ENCODE measurements at regions not wholly inside any gene's neighbourhood (a gene's known extent, or its start where the extent isn't known, plus 50 kb on each side); places are given as distances from the start of the nearest gene placed in this dataset.

DNA sequence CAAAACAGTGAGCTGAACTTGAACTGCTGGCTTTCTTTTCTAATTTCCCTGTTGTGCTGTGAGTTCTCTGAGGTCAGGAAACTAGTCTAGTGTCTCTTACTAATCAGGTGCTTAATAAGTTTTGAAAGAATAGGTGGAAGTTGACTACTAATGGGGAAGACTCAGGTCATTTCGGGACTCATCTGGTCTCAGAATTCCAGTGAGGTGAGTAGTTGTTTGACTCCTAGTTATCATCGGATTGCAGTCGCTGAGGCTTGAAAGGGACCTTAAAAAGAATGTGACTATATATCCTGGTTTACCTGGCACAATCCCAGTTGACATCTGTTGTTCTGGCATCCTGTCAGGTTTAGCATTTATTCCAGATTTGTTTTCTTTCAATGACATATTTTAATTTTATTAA is 81.4 kb upstream of the SPAG17 start:
- 0% methylated on average over 3 of the region's 3 CpGs for WGBS (ENCODE audit: low lambda C conversion rate)
- Histone ChIP-seq H3K4me3 (ENCODE audit: low read depth in 2 of 2, low read length in 1 of 2) (no peak overlapping the region), H3K9me3 (no peaks in the 10 kb centered on the region), H4K20me1 (ENCODE audit: insufficient read depth) (no peaks in the 10 kb centered on the region), H3K9ac (no peak overlapping the region), H3K27ac (ENCODE audit: low read depth in 2 of 2, low read length in 1 of 2) (no peak overlapping the region), H3K9me2 (no peaks in the 10 kb centered on the region), H3K36me3 (replicated peaks in 1 of 2; ENCODE audit: control insufficient read depth in 1 of 2, insufficient read depth in 2 of 2, low read length in 1 of 2) (no peaks in the 10 kb centered on the region), H3F3A (replicated peaks; ENCODE audit: insufficient read depth) (no peaks in the 10 kb centered on the region), H3K79me2 (ENCODE audit: insufficient read depth) (no peaks in the 10 kb centered on the region), H2AFZ (ENCODE audit: low read depth) (no peak overlapping the region), H3K4me1 (ENCODE audit: control insufficient read depth in 1 of 2, insufficient read depth in 2 of 2, low read depth in 1 of 2, low read length in 1 of 2) (no peaks in the 10 kb centered on the region), H3K4me2 (no peak overlapping the region), H3K27me3 (ENCODE audit: insufficient read depth) (no peaks in the 10 kb centered on the region)
- CTCF ChIA-PET, result interaction anchor here (1.4 kb wide), 1 partner anchor 12 kb away, joined by 3 read pairs; no protein-coding TSS in a partner anchor
- POLR2A ChIA-PET, result no interaction called here
- DNase-seq, result no peak
- TF ChIP-seq RAD21 (IDR thresholded peaks at IDR 0.05; ENCODE audit: low read length), result no peak
- no peak for TF ChIP-seq EP300 (IDR thresholded peaks at IDR 0.05; ENCODE audit: borderline replicate concordance in 1 of 2, low read depth in 1 of 2, low read length in 1 of 2)
- TF ChIP-seq, protein P1, sequence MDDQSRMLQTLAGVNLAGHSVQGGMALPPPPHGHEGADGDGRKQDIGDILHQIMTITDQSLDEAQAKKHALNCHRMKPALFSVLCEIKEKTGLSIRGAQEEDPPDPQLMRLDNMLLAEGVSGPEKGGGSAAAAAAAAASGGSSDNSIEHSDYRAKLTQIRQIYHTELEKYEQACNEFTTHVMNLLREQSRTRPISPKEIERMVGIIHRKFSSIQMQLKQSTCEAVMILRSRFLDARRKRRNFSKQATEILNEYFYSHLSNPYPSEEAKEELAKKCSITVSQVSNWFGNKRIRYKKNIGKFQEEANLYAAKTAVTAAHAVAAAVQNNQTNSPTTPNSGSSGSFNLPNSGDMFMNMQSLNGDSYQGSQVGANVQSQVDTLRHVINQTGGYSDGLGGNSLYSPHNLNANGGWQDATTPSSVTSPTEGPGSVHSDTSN (IDR thresholded peaks at IDR 0.05), result no peak
- no peak for TF ChIP-seq POLR2AphosphoS5 (IDR thresholded peaks at IDR 0.05; ENCODE audit: low read depth, low read length)
- no peak for TF ChIP-seq RFX5 (IDR thresholded peaks at IDR 0.05; ENCODE audit: low read length)
- TF ChIP-seq, protein P2, sequence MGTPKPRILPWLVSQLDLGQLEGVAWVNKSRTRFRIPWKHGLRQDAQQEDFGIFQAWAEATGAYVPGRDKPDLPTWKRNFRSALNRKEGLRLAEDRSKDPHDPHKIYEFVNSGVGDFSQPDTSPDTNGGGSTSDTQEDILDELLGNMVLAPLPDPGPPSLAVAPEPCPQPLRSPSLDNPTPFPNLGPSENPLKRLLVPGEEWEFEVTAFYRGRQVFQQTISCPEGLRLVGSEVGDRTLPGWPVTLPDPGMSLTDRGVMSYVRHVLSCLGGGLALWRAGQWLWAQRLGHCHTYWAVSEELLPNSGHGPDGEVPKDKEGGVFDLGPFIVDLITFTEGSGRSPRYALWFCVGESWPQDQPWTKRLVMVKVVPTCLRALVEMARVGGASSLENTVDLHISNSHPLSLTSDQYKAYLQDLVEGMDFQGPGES (IDR thresholded peaks at IDR 0.05; ENCODE audit: low read depth, low read length), result no peak
- TF ChIP-seq, protein P3, sequence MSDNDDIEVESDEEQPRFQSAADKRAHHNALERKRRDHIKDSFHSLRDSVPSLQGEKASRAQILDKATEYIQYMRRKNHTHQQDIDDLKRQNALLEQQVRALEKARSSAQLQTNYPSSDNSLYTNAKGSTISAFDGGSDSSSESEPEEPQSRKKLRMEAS (IDR thresholded peaks at IDR 0.05; ENCODE audit: low read depth), result no peak
- no peak for TF ChIP-seq RCOR1 (IDR thresholded peaks at IDR 0.05; ENCODE audit: low read length)

DNA sequence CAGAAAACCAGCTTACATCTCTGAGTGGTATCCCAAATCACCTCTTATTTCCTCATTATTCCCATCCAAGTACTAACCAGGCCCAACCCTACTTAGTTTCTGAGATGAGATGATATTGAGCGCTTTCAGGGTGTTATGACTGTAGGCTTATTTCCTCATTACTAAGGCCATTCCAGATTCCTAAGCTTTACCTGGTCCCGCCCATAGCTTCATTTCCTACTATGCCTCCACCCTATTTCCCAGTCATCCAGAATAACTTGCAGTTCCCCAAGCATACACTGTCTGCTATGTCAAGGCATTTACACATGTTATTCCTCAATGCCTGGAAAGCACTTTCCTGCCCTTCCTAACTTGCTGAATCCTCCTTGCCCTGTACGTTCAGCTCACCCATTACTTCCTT is 79.3 kb upstream of the SPAG17 start:
- Histone ChIP-seq H3F3A (replicated peaks; ENCODE audit: insufficient read depth) (no peaks in the 10 kb centered on the region), H3K36me3 (replicated peaks in 1 of 2; ENCODE audit: control insufficient read depth in 1 of 2, insufficient read depth in 2 of 2, low read length in 1 of 2) (no peaks in the 10 kb centered on the region), H4K20me1 (ENCODE audit: insufficient read depth) (no peaks in the 10 kb centered on the region), H2AFZ (ENCODE audit: low read depth) (no peak overlapping the region), H3K9me3 (no peaks in the 10 kb centered on the region), H3K79me2 (ENCODE audit: insufficient read depth) (no peaks in the 10 kb centered on the region), H3K4me3 (ENCODE audit: low read depth in 2 of 2, low read length in 1 of 2) (no peak overlapping the region), H3K27me3 (ENCODE audit: insufficient read depth) (no peaks in the 10 kb centered on the region), H3K27ac (ENCODE audit: low read depth in 2 of 2, low read length in 1 of 2) (no peak overlapping the region), H3K4me1 (ENCODE audit: control insufficient read depth in 1 of 2, insufficient read depth in 2 of 2, low read depth in 1 of 2, low read length in 1 of 2) (no peaks in the 10 kb centered on the region), H3K9me2 (no peaks in the 10 kb centered on the region), H3K9ac (no peak overlapping the region), H3K4me2 (no peak overlapping the region)
- DNase-seq, result no peak
- CTCF ChIA-PET, result interaction anchor here (1.1 kb wide), 1 partner anchor 33 kb away, joined by 4 read pairs; no protein-coding TSS in a partner anchor
- POLR2A ChIA-PET, result no interaction called here
- WGBS (ENCODE audit: low lambda C conversion rate), result 0% methylated on average over 3 of the region's 3 CpGs
- no peak for TF ChIP-seq POLR2AphosphoS5 (IDR thresholded peaks at IDR 0.05; ENCODE audit: low read depth, low read length)
- no peak for TF ChIP-seq SMC3 (IDR thresholded peaks at IDR 0.05; ENCODE audit: low read depth, low read length)
- no peak for TF ChIP-seq FOXJ3 (CRISPR knock-in tag; IDR thresholded peaks at IDR 0.05)
- TF ChIP-seq RAD21 (IDR thresholded peaks at IDR 0.05; ENCODE audit: low read length), result no peak
- no peak for TF ChIP-seq MEF2A (IDR thresholded peaks at IDR 0.05; ENCODE audit: borderline replicate concordance, low read depth)
- TF ChIP-seq, protein P4, sequence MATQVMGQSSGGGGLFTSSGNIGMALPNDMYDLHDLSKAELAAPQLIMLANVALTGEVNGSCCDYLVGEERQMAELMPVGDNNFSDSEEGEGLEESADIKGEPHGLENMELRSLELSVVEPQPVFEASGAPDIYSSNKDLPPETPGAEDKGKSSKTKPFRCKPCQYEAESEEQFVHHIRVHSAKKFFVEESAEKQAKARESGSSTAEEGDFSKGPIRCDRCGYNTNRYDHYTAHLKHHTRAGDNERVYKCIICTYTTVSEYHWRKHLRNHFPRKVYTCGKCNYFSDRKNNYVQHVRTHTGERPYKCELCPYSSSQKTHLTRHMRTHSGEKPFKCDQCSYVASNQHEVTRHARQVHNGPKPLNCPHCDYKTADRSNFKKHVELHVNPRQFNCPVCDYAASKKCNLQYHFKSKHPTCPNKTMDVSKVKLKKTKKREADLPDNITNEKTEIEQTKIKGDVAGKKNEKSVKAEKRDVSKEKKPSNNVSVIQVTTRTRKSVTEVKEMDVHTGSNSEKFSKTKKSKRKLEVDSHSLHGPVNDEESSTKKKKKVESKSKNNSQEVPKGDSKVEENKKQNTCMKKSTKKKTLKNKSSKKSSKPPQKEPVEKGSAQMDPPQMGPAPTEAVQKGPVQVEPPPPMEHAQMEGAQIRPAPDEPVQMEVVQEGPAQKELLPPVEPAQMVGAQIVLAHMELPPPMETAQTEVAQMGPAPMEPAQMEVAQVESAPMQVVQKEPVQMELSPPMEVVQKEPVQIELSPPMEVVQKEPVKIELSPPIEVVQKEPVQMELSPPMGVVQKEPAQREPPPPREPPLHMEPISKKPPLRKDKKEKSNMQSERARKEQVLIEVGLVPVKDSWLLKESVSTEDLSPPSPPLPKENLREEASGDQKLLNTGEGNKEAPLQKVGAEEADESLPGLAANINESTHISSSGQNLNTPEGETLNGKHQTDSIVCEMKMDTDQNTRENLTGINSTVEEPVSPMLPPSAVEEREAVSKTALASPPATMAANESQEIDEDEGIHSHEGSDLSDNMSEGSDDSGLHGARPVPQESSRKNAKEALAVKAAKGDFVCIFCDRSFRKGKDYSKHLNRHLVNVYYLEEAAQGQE (IDR thresholded peaks at IDR 0.05; ENCODE audit: low read depth, low read length), result no peak
- TF ChIP-seq FOSL2 (IDR thresholded peaks at IDR 0.05; ENCODE audit: borderline replicate concordance, low read depth), result no peak
- no peak for TF ChIP-seq SIN3A (IDR thresholded peaks at IDR 0.05; ENCODE audit: borderline replicate concordance, low read depth, low read length)
- TF ChIP-seq TEAD4 (IDR thresholded peaks at IDR 0.05; ENCODE audit: borderline replicate concordance, insufficient read depth), result no peak
- TF ChIP-seq, protein P1 (IDR thresholded peaks at IDR 0.05), result no peak
- TF ChIP-seq CHD2 (IDR thresholded peaks at IDR 0.05; ENCODE audit: low read length, partially characterized antibody), result no peak
- TF ChIP-seq EP300 (IDR thresholded peaks at IDR 0.05; ENCODE audit: borderline replicate concordance in 1 of 2, low read depth in 1 of 2, low read length in 1 of 2), result no peak
- TF ChIP-seq FOXM1 (IDR thresholded peaks at IDR 0.05; ENCODE audit: low read depth), result no peak
- TF ChIP-seq, protein P5, sequence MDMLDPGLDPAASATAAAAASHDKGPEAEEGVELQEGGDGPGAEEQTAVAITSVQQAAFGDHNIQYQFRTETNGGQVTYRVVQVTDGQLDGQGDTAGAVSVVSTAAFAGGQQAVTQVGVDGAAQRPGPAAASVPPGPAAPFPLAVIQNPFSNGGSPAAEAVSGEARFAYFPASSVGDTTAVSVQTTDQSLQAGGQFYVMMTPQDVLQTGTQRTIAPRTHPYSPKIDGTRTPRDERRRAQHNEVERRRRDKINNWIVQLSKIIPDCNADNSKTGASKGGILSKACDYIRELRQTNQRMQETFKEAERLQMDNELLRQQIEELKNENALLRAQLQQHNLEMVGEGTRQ (IDR thresholded peaks at IDR 0.05; ENCODE audit: borderline replicate concordance, low read depth, low read length), result no peak
- no peak for TF ChIP-seq TAF1 (IDR thresholded peaks at IDR 0.05; ENCODE audit: borderline replicate concordance, low read depth, low read length)
- no peak for TF ChIP-seq TCF12 (IDR thresholded peaks at IDR 0.05)

All from SK-N-SH (cell line).